NCI-H82 treated with DMSO at 0.1 percent for 48 hours (cell line): ENCODE measurements at regions not wholly inside any gene's neighbourhood (a gene's known extent, or its start where the extent isn't known, plus 50 kb on each side); places are given as distances from the start of the nearest gene placed in this dataset.
A peak's percentile ranks its signal among the peaks of the same experiment; 100 is the strongest.

Experiments
- DNase-seq: peaks from one replicate; lab custom pipeline; 2025; ENCODE audit not compliant: unreplicated experiment; lab: John Stamatoyannopoulos, UW

- DNase-seq, result no peak
Observed at GRCh38 chr7:26512737-26513136, 221.1 kb downstream of the SNX10 start.

- DNase-seq, result no peak
Observed at GRCh38 chr7:26513948-26514347, 222.3 kb downstream of the SNX10 start.

GRCh38 chr7:26514633-26515032 lies 223.0 kb downstream of the SNX10 start:
- no peak for DNase-seq

- DNase-seq, result no peak
Observed at GRCh38 chr7:26515314-26515842, 223.7 kb downstream of the SNX10 start.

GRCh38 chr7:26520483-26520882 lies 228.8 kb downstream of the SNX10 start:
- no peak for DNase-seq

- DNase-seq, result no peak
Observed at GRCh38 chr7:26522633-26523032, 231.0 kb downstream of the SNX10 start.

- no peak for DNase-seq
Observed at GRCh38 chr7:26525398-26526264, 234.0 kb downstream of the SNX10 start.

- no peak for DNase-seq
Observed at GRCh38 chr7:26526265-26526587, 234.6 kb downstream of the SNX10 start.

GRCh38 chr7:26531926-26532325 lies 240.3 kb downstream of the SNX10 start:
- DNase-seq, result no peak

- no peak for DNase-seq
Observed at GRCh38 chr7:26532471-26532870, 240.8 kb downstream of the SNX10 start.

- DNase-seq, result peak; percentile 88
Observed at GRCh38 chr7:26533217-26533616, 241.6 kb downstream of the SNX10 start.

- peak; percentile 91 for DNase-seq
Observed at GRCh38 chr7:26534649-26535482, 243.2 kb downstream of the SNX10 start.

- DNase-seq, result peak; percentile 96
Observed at GRCh38 chr7:26535483-26536007, 243.9 kb downstream of the SNX10 start.

GRCh38 chr7:26538216-26538615 lies 246.6 kb downstream of the SNX10 start:
- no peak for DNase-seq

GRCh38 chr7:26538689-26539088 lies 247.0 kb downstream of the SNX10 start:
- DNase-seq, result no peak

- DNase-seq, result no peak
Observed at GRCh38 chr7:26543340-26543739, 251.7 kb downstream of the SNX10 start.

GRCh38 chr7:26543951-26544350 lies 252.3 kb downstream of the SNX10 start:
- DNase-seq, result no peak

GRCh38 chr7:26546508-26547053 lies 254.9 kb downstream of the SNX10 start:
- no peak for DNase-seq

- DNase-seq, result no peak
Observed at GRCh38 chr7:26547156-26547555, 255.5 kb downstream of the SNX10 start.

GRCh38 chr7:26549281-26549944 lies 257.8 kb downstream of the SNX10 start:
- DNase-seq, result no peak

GRCh38 chr7:26550492-26550891 lies 258.8 kb downstream of the SNX10 start:
- no peak for DNase-seq
